ENCODE measurements at regions not wholly inside any gene's neighbourhood (a gene's known extent, or its start where the extent isn't known, plus 50 kb on each side); places are given as distances from the start of the nearest gene placed in this dataset.

DNA sequence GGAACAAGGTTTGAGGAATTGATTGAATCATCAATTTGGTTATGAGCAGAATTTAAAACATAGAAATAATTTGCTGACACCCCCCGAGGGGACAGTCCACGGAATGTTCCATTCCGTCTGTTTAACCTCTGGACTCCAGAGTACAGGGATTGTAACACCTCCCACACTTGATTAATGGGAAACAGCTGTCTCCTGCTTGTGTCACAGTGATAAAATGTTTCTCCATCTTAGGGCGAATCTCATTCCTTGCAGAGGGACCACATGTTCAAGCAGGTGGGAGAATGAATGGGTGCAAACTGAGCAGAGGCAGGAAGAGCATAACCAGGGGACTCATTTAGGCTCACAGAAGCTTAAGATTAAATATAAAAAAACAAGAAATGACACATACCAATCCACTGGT, 249.5 kb upstream of the RBFOX1 start:
- TF ChIP-seq, protein P1, sequence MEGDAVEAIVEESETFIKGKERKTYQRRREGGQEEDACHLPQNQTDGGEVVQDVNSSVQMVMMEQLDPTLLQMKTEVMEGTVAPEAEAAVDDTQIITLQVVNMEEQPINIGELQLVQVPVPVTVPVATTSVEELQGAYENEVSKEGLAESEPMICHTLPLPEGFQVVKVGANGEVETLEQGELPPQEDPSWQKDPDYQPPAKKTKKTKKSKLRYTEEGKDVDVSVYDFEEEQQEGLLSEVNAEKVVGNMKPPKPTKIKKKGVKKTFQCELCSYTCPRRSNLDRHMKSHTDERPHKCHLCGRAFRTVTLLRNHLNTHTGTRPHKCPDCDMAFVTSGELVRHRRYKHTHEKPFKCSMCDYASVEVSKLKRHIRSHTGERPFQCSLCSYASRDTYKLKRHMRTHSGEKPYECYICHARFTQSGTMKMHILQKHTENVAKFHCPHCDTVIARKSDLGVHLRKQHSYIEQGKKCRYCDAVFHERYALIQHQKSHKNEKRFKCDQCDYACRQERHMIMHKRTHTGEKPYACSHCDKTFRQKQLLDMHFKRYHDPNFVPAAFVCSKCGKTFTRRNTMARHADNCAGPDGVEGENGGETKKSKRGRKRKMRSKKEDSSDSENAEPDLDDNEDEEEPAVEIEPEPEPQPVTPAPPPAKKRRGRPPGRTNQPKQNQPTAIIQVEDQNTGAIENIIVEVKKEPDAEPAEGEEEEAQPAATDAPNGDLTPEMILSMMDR (IDR thresholded peaks at IDR 0.05 in 4 of 5, conservative IDR thresholded peaks at IDR 0.05 in 1 of 5), result no peak
- no peak for TF ChIP-seq POLR2A (IDR thresholded peaks at IDR 0.05)
